ENCODE measurements at regions not wholly inside any gene's neighbourhood (a gene's known extent, or its start where the extent isn't known, plus 50 kb on each side); places are given as distances from the start of the nearest gene placed in this dataset.

GRCh38 chr5:117424559-117424958, 849.9 kb upstream of the SEMA6A start:
- H3K9ac ChIP-seq (replicated peaks; ENCODE audit: extremely low read depth, insufficient read depth, low read length) = no peak overlapping the region
- no peaks in the 10 kb centered on the region for H3K9me1 ChIP-seq (replicated peaks; ENCODE audit: control insufficient read depth, extremely low read depth, insufficient read depth, low read length)
- no peak overlapping the region for H3K4me3 ChIP-seq (replicated peaks in 1 of 3; ENCODE audit: insufficient read depth in 1 of 3, low read depth in 1 of 3, low read length in 3 of 3)
- ChIA-PET POLR2A (no interaction called here), CTCF (no interaction called here)
- H3K9me3 ChIP-seq (replicated peaks; ENCODE audit: control insufficient read depth, insufficient read depth, low read length) = no peaks in the 10 kb centered on the region
- no peak overlapping the region for H3K27ac ChIP-seq (ENCODE audit: insufficient read depth, low read depth, low read length)
- no peak overlapping the region for H3K4me2 ChIP-seq (ENCODE audit: insufficient read depth, low read length)
- TF ChIP-seq, protein P1, sequence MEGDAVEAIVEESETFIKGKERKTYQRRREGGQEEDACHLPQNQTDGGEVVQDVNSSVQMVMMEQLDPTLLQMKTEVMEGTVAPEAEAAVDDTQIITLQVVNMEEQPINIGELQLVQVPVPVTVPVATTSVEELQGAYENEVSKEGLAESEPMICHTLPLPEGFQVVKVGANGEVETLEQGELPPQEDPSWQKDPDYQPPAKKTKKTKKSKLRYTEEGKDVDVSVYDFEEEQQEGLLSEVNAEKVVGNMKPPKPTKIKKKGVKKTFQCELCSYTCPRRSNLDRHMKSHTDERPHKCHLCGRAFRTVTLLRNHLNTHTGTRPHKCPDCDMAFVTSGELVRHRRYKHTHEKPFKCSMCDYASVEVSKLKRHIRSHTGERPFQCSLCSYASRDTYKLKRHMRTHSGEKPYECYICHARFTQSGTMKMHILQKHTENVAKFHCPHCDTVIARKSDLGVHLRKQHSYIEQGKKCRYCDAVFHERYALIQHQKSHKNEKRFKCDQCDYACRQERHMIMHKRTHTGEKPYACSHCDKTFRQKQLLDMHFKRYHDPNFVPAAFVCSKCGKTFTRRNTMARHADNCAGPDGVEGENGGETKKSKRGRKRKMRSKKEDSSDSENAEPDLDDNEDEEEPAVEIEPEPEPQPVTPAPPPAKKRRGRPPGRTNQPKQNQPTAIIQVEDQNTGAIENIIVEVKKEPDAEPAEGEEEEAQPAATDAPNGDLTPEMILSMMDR (IDR thresholded peaks at IDR 0.05; ENCODE audit: extremely low read depth in 1 of 2, insufficient read depth in 1 of 2, low read depth in 1 of 2, low read length in 2 of 2) = no peak
- TF ChIP-seq MAX (IDR thresholded peaks at IDR 0.05; ENCODE audit: insufficient read depth, insufficient read length) = no peak
- TF ChIP-seq MYC (IDR thresholded peaks at IDR 0.05; ENCODE audit: low read depth, low read length) = no peak
- TF ChIP-seq JUN (IDR thresholded peaks at IDR 0.05; ENCODE audit: borderline replicate concordance, insufficient read depth, insufficient read length, low read depth) = no peak
- no peak for TF ChIP-seq GATA2 (IDR thresholded peaks at IDR 0.05; ENCODE audit: insufficient read depth, insufficient read length, low read depth, low read length)
- TF ChIP-seq POLR2AphosphoS5 (IDR thresholded peaks at IDR 0.05; ENCODE audit: insufficient read depth, low read depth, low read length) = no peak
- TF ChIP-seq EZH2 (IDR thresholded peaks at IDR 0.05; ENCODE audit: borderline replicate concordance, low read depth, low read length, severe bottlenecking) = no peak
- TF ChIP-seq POLR2A (IDR thresholded peaks at IDR 0.05; ENCODE audit: low read depth, low read length) = no peak
- no peak for TF ChIP-seq FOS (IDR thresholded peaks at IDR 0.05; ENCODE audit: borderline replicate concordance, insufficient read depth, low read length)
- intact Hi-C loops (cut with micrococcal nuclease) (no loop called here), dilution Hi-C loops (cut with MboI; ENCODE audit: extremely low pct_ligation_motif_present, low sequenced_read_pairs) (no loop called here)
- no peaks in the 10 kb centered on the region for H3K79me2 ChIP-seq (ENCODE audit: control insufficient read depth, insufficient read depth, low read length)
- DNase-seq (ENCODE audit: low read depth, low spot score) (no peak), FAIRE-seq (no peak)
- H3K36me3 ChIP-seq (ENCODE audit: control insufficient read depth in 2 of 2, extremely low read depth in 1 of 2, insufficient read depth in 2 of 2, low read length in 2 of 2) = no peaks in the 10 kb centered on the region
- H3K27me3 ChIP-seq (ENCODE audit: control insufficient read depth in 2 of 2, insufficient read depth in 2 of 2, low read length in 2 of 2) = no peaks in the 10 kb centered on the region
- no peaks in the 10 kb centered on the region for H4K20me1 ChIP-seq (replicated peaks; ENCODE audit: control insufficient read depth, extremely low read depth, insufficient read depth, low read length)
- H2AFZ ChIP-seq (ENCODE audit: low read depth, low read length) = no peak overlapping the region
- no peaks in the 10 kb centered on the region for H3K4me1 ChIP-seq (ENCODE audit: control insufficient read depth, extremely low read depth, insufficient read depth, low read length)
- BruUV-seq (replicated peaks) = no TSS peak
